ENCODE measurements at regions not wholly inside any gene's neighbourhood (a gene's known extent, or its start where the extent isn't known, plus 50 kb on each side); places are given as distances from the start of the nearest gene placed in this dataset.

GRCh38 chr11:28505232-28505631, 397.0 kb downstream of the METTL15 start:
- no peak for DNase-seq

GRCh38 chr11:28504555-28505110, 396.4 kb downstream of the METTL15 start:
- no peak for DNase-seq

GRCh38 chr11:28495333-28495732, 387.1 kb downstream of the METTL15 start:
- no peak for DNase-seq

GRCh38 chr11:28491431-28491830, 383.2 kb downstream of the METTL15 start:
- DNase-seq: no peak

- no peak for DNase-seq
Measured at GRCh38 chr11:28490773-28491382, 382.7 kb downstream of the METTL15 start.

- DNase-seq: no peak
Measured at GRCh38 chr11:28488336-28488735, 380.1 kb downstream of the METTL15 start.

GRCh38 chr11:28483072-28483867, 375.1 kb downstream of the METTL15 start:
- no peak for DNase-seq

GRCh38 chr11:28482666-28483065, 374.5 kb downstream of the METTL15 start:
- no peak for DNase-seq

- DNase-seq: no peak
Measured at GRCh38 chr11:28481616-28482480, 373.7 kb downstream of the METTL15 start.

- DNase-seq: no peak
Measured at GRCh38 chr11:28480406-28480805, 372.2 kb downstream of the METTL15 start.

GRCh38 chr11:28476864-28477263, 368.7 kb downstream of the METTL15 start:
- DNase-seq: no peak

GRCh38 chr11:28476049-28476448, 367.9 kb downstream of the METTL15 start:
- DNase-seq: peak; percentile 46

- DNase-seq: no peak
Measured at GRCh38 chr11:28472904-28473303, 364.7 kb downstream of the METTL15 start.

- no peak for DNase-seq
Measured at GRCh38 chr11:28471537-28471936, 363.3 kb downstream of the METTL15 start.

GRCh38 chr11:28470180-28470579, 362.0 kb downstream of the METTL15 start:
- no peak for DNase-seq

GRCh38 chr11:28466506-28466905, 358.3 kb downstream of the METTL15 start:
- no peak for DNase-seq

GRCh38 chr11:28464252-28464867, 356.2 kb downstream of the METTL15 start:
- no peak for DNase-seq

- no peak for DNase-seq
Measured at GRCh38 chr11:28463826-28464225, 355.6 kb downstream of the METTL15 start.

GRCh38 chr11:28461846-28462245, 353.7 kb downstream of the METTL15 start:
- DNase-seq: no peak

GRCh38 chr11:28461338-28461737, 353.1 kb downstream of the METTL15 start:
- no peak for DNase-seq

GRCh38 chr11:28460348-28460747, 352.2 kb downstream of the METTL15 start:
- no peak for DNase-seq

GRCh38 chr11:28459912-28460311, 351.7 kb downstream of the METTL15 start:
- DNase-seq: no peak
